K562 (cell line): ENCODE measurements at regions not wholly inside any gene's neighbourhood (a gene's known extent, or its start where the extent isn't known, plus 50 kb on each side); places are given as distances from the start of the nearest gene placed in this dataset.

Experiments
- BCL6 ChIP-seq: fragments of 250-450 bp; sonication (Bioruptor Pico); IDR thresholded peaks from 2 replicates; pipeline ENCODE4 v1.4.0; 2020
- CTCF ChIP-seq, 3 experiments: IDR thresholded peaks in 2 of 3; conservative IDR thresholded peaks in 1 of 3; 2 replicates each; pipeline ENCODE4 v1.5.1; 2011 to 2012; ENCODE audit warnings: low read length in 3 of 3, mild to moderate bottlenecking in 3 of 3, control low read depth in 2 of 3, improper control_type of control experiment in 1 of 3, inconsistent platforms in 1 of 3, low read depth in 1 of 3, mixed read lengths in 1 of 3, moderate library complexity in 1 of 3; ENCODE audit not compliant: insufficient read depth in 2 of 3
- EZH2 ChIP-seq: IDR thresholded peaks from 2 replicates; pipeline ENCODE4 v1.6.1; 2012; ENCODE audit warnings: low read depth, mild to moderate bottlenecking, inconsistent platforms, low read length, borderline replicate concordance
- KHSRP ChIP-seq: fragments of 450-650 bp; IDR thresholded peaks from 2 replicates; pipeline ENCODE4 v1.6.1; 2017
- MXI1 ChIP-seq: IDR thresholded peaks from 2 replicates; pipeline ENCODE4 v1.6.1; 2011; ENCODE audit warnings: low read depth, mild to moderate bottlenecking, improper control_type of control experiment, low read length
- POLR2AphosphoS5 ChIP-seq: IDR thresholded peaks from 2 replicates; pipeline ENCODE4 v1.6.1; 2011; ENCODE audit warnings: mild to moderate bottlenecking, low read depth, low read length, moderate library complexity; ENCODE audit not compliant: control insufficient read depth, insufficient read depth
- SIN3B ChIP-seq: fragments of 450-650 bp; IDR thresholded peaks from 2 replicates; pipeline ENCODE4 v1.6.1; 2017; ENCODE audit warnings: low read depth, mild to moderate bottlenecking, moderate library complexity
- SMARCA4 ChIP-seq: fragments of 450-650 bp; IDR thresholded peaks from 2 replicates; pipeline ENCODE4 v1.6.1; 2016
- SNRNP70 ChIP-seq: fragments of 200-400 bp; formaldehyde crosslinking; optimal IDR thresholded peaks from 2 replicates; pipeline ENCODE3; 2017; ENCODE audit warnings: low read depth, low read length
- ZNF347 ChIP-seq: fragments of 450-650 bp; formaldehyde crosslinking; IDR thresholded peaks from 2 replicates; pipeline ENCODE4 v1.4.0; 2020; ENCODE audit warnings: low read depth, mild to moderate bottlenecking, moderate library complexity
- TF ChIP-seq, protein P1 (sequence below), 2 experiments: fragments of 450-650 bp in 1 of 2; sonication (generic) in 1 of 2; formaldehyde crosslinking in 1 of 2; IDR thresholded peaks in 1 of 2; conservative IDR thresholded peaks in 1 of 2; 2 replicates each; pipeline versions ENCODE4 v1.6.1 to v1.8.1; 2016 to 2023; ENCODE audit warnings: mild to moderate bottlenecking in 2 of 2, moderate library complexity in 2 of 2, inconsistent platforms in 1 of 2, missing genetic modification reagents in 1 of 2

- TF ChIP-seq EZH2 (no peak), ZNF347 (CRISPR knock-in tag) (no peak), MXI1 (no peak), SMARCA4 (no peak), SNRNP70 (no peak), SIN3B (no peak), KHSRP (no peak), BCL6 (CRISPR knock-in tag) (no peak), CTCF (IDR thresholded peaks at IDR 0.05 in 2 of 3, conservative IDR thresholded peaks at IDR 0.05 in 1 of 3; ENCODE audit: insufficient read depth in 2 of 3, low read depth in 1 of 3, low read length in 3 of 3) (no peak), POLR2AphosphoS5 (no peak)
- TF ChIP-seq, protein P1, sequence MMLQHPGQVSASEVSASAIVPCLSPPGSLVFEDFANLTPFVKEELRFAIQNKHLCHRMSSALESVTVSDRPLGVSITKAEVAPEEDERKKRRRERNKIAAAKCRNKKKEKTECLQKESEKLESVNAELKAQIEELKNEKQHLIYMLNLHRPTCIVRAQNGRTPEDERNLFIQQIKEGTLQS (IDR thresholded peaks at IDR 0.05): no peak
- TF ChIP-seq, protein P1 (CRISPR knock-in tag; conservative IDR thresholded peaks at IDR 0.05): no peak
These were observed 1102.1 kb downstream of the DIAPH3 start for GRCh38 chr13:59061621-59062020.
